GM21786 (cell line): ENCODE measurements at regions not wholly inside any gene's neighbourhood (a gene's known extent, or its start where the extent isn't known, plus 50 kb on each side); places are given as distances from the start of the nearest gene placed in this dataset.
"Not testable (repeated sequence)": the region's sequence is repeated elsewhere in the genome, so short reads cannot be mapped to it uniquely, and the experiment has no call there.

Source experiments
- ATAC-seq: cut with Tn5 transposase; IDR thresholded peaks from one replicate; pipeline ENCODE4 v1.9.1; 2021; ENCODE audit not compliant: unreplicated experiment

DNA sequence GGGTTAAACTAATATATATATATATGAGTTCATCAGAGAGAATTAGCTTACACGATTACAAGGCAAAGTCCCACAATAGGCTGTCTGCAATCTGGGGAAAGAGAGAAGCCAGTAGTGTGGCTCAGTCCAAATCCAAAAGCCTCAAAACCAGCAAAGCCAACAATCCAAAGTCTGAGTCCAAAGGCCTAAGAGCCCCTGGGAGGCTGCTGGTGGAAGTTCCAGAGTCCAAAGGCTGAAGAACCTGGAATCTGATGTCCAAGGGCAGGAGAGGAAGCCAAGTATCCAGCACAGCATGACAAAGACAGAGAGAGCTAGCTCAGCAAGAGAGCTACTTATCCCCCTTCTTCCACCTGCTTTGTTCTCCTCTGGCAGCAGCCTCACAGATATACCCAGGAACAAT lies 274.7 kb upstream of the ID4 start:
- ATAC-seq: no peak

DNA sequence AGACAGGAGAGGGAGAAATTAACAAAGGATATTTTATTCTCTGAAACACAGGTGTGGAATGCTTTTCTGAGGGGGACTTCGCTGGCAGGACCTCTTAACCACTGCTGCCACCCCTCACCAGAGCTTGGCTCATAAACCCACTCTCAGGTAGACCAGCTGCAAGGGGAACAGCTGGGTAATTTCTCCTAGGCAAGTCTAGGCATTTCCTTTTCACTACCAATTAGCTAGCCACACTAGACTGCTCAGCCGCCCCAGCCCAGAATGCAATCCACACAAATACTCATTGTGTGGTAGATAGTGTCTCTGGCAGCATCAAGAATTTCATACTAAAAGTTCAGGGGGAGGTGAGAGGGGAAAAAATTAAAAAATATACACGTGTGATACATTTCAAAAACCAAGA lies 267.6 kb upstream of the ID4 start:
- ATAC-seq: no peak

DNA sequence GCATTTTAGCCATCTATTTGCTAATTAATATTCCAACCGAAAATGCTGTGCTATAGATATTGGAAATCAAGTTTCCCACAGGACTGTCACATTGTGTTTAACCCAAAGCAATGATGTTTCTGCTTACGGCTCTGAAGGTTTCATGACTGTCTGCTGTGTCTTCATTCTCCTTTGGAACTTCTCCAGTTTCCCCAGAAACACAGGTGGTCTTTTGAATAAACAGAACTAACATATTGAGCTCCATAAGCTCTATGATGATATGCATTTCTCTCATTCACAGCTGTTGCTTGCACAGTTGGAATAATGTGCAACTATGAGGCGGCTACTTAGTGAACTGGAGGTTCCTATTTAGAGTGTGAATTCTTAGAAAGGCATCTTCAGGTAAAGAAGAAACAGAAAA lies 266.0 kb upstream of the ID4 start:
- no peak for ATAC-seq

DNA sequence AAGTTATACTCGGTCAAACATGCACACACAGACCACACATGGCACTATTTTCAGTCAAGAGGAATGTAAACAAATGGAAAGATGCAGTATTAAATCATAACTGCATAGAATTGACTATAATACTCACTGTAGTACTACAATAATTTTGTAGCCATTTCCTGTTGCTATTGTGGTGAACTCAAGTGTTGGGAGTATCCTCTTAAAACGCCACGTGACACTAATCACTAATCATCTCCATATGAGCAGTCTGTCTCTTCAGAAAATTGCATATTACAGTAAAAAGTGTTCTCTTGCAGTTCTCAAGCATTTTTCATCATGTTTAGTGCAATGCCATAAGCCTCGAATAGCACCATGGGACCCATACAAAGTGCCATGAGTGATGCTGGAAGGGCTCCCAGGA lies 258.7 kb upstream of the ID4 start:
- no peak for ATAC-seq

DNA sequence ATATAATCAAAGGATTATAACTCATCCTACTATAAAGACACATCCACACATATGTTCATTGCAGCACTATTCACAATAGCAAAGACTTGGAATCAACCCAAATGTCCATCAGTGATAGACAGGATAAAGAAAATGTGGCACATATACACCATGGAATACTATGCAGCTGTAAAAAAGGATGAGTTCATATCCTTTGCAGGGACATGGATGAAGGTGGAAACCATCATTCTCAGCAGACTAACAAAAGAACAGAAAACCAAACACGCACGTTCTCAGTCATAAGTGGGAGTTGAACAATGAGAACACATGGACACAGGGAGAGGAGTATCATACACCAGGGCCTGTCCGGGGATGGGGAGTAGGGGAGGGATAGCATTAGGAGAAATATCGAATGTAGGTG lies 253.0 kb upstream of the ID4 start:
- ATAC-seq: not testable (repeated sequence)

DNA sequence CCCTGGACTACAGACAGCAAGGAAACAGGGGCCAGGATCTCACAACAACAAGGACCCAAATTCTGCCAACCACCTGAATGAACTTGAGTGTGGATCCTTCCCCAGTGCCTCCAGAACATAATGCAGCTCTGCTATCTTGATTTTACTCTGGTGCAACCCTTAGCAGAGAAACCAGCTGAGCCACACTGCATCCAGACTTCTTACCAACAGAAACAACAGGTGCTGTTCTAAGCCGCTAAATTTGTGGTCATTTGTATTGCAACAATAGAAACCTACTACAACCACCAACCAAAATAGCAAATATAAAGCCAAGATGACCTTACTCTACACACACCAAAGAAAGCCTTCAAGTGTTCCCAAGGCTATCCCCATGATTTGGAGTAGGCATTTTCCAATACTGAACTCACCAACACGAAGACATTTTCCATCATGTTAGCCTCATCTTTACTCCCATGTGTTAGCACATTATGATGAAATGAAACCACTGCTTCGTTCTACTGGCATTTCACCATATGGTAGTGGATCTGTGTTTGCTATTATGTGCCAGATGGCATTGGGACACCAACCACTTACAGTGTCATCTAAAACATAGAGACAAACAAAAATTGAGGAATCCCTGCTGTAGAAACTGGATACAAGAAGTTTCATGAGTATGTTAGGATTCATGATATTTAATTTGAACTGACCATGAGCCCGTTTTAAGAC lies 249.8 kb upstream of the ID4 start:
- no peak for ATAC-seq

DNA sequence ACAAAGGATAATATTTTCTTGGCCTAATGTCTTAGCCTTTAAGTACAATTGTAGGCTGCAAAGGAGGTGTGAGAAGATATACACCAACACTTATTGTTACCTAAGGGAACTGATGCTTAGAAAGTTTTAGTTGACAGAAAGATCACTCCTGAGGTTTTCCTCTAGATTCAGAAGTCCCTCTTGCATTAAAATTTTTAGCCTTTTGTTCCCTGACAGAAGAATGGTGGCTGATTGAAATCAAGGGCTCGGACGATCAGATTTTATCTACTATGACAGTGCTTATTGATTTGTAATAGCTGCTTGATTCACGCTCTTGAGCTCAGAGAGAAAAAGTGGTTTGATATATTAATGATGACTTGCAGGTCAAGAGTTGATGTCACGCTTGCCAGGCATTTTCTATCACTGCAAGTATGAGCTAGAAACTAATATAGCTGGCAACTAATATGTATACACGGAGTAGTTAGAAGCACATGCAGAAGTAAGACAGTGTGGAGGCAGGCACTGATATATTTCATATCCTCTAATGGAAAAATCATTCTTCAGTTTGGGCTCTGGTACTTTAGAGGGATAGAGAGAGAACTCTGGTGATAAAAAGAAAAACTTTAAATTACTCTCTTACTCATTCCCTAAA lies 246.6 kb upstream of the ID4 start:
- ATAC-seq: no peak

DNA sequence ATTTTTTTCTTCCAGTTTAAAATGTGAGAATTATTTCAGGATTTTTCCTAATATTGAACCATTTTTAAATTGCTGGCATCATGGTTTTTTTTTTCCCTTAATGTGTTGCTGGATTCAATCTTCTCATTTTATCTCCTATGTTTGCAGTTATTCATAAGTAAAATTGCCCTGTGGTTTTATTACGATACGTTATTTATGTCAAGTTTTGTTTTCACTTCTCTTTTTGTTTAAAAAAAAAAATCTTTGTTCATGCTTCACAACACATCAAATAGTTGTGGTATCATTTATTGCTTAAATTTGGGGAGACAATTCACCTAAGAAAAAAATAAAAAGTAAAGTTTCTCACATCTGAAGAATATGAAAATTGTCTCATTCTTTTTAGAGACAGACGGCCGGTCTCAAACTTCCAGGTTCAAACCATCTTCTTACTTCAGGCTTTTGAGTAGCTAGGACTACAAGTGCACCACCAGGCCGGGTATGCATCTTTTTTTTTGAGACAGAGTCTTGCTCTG lies 239.3 kb upstream of the ID4 start:
- ATAC-seq: no peak

DNA sequence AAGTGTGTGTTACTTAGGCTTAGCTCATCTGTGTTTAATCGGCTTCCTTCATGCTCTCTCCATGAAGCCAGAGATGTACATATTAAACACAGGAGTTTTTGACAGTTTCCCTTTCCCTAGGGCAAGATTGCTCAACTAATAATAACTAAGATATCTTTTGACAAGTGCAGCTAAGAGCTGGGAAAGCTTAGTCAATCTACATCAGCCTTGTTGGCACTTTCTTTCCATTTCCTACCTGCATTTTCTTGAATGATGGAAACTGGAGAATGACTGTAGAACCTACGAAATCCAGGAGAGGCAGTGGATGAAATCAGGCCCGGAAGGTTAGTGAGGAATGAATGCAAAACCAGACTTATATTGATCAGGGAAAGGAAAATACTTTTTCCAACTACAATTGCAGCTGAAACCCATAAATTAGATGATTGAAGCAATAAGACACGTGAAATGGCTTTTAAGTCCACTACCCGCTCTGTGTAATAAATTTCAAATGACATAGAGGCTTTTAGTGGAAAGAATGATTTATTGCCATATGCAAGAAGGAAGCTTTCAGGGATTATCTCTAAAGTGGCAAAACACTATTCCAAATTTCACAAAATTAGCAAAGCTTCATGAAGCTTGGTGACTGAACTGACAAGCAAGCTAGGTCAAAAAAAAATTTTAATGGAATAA lies 237.2 kb upstream of the ID4 start:
- no peak for ATAC-seq

DNA sequence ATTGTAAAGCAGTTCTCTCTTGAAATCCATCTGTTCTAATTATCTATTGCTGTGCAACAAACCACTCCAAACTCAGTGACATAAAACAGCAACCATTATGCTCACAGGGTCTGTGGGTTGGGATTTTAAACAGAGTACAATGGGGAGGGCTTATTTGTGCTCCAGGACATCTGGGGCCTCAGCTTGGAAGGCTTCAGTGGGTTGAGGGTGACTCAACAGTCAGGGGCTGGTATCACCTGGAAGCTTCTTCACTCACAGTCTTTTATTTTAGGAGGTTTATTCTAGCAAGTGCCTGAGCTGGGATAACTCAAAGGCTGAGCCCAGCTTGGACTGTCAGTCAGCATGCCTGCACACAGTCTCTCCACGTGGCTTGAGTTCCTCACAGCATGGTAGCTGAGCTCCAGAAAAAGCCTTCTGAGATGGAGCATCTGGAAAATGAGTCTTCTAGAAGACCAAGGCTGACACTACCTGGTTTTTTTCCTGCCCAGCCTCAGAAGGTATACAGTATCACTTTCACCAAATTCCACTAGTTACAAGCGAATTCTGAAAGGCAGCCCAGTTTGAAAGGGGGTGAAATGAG lies 234.6 kb upstream of the ID4 start:
- no peak for ATAC-seq

DNA sequence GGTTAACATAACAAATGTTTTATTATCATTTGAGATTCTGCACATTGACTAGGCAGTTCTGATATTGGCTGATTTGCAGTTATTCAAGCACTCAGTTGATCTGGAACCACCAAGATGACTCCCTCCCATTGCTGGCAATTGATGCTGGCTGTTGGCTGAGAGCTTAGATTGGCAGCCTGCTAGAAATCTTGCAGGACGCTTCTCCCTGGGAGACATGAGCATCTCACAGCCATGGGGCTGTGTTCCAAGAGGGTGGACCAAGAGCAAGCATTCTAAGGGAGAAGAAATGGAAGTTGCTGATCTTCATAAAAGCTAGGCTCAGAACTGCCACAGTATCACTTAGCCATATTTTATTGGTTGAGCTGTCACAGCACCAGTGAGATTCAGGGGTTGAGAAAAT lies 233.4 kb upstream of the ID4 start:
- ATAC-seq: no peak

DNA sequence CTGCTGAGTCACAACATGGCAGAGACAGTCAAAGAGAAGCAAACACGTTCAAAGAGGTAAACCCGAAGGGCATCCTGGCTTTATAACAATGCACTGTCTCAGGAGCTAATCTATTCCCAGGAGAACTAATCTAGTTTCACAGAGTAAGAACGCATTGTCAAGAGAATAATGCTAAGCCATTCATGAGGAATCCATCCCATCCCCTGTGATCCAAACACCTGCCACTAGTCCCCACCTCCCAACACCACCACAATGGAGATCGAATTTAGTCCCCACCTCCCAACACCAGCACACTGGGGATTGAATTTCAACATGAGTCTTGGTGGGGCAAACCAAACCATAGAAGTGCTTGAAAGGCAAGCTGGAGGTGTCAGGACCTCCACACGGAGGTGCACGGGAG lies 231.5 kb upstream of the ID4 start:
- no peak for ATAC-seq

DNA sequence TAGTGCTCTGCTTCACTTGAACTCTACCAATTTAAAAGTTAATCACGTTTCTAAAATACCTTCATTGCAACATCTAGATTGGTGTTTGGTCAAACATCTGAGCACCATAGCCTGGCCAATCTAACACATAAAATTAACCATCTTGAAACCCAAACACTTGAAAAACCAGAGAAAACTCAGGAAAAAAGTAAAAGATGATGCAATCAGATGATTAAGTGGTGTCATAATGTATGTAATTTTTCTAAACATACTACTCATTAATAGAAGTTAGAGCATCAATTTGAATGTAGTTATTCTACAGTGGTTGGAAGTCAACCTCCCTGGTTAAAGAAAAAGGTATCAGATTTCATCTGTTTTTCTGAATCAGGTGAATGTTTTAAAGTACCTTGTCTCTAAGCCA lies 228.6 kb upstream of the ID4 start:
- no peak for ATAC-seq

DNA sequence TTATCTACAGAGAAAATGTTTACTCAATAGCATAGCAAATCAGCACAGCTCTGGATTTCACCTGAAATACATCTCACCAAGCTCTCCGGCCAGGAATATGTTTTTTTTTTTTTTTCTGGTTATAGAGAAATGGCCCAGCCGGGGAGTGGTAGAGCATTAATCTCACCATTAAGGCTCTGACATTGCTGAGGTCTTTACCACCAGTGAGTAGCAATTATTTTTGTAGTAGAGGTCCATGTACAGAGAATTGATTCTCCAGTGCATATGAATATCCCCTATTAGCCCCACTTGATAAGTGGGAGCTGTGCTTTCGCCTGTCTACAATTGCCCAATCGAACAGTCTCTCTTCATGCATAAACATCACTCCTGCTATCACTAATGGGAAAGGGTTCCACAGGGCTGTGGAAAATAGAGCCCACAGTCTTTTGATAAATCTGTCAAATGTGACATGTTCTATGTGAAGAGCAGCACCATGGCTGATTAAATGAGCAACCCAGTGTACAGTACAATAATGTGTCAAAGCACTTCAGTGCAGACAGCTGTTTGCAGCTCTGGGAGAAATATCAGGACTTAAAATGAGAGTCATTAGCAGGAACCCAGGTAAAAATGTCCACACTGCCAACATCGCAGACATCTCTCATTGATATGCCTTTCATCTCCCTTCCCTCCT lies 227.1 kb upstream of the ID4 start:
- ATAC-seq: no peak

DNA sequence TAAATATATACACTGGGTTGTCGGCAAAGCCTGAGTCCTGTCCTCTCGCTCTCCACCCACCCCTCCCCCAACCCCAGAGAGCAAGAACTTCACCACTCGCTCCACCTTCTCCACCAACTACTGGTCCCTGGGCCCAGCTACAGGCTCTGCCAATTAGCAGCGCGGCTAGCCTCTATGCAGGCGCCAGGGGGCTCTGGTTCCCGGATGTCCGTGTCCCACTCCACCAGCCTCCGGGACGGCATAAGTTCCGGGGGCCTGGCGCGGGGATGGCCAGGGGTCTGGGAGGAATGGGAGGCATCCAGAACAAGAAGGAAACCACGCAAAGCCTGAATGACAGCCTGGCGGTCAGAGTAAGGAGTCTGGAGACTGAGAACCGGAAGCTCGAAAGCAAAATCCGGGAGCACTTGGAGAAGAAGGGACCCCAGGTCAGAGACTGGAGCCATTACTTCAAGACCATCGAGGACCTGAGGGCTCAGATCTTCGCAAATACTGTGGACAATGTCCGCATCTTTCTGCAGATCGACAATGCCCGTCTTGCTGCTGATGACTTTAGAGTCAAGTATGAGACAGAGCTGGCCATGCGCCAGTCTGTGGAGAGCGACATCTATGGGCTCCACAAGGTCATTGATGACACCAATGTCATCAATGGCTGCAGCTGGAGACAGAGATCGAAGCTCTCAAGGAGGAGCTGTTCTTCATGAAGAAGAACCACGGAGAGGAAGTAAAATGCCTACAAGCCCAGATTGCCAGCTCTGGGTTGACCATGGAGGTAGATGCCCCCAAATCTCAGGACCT lies 224.3 kb upstream of the ID4 start:
- ATAC-seq: not testable (repeated sequence)

DNA sequence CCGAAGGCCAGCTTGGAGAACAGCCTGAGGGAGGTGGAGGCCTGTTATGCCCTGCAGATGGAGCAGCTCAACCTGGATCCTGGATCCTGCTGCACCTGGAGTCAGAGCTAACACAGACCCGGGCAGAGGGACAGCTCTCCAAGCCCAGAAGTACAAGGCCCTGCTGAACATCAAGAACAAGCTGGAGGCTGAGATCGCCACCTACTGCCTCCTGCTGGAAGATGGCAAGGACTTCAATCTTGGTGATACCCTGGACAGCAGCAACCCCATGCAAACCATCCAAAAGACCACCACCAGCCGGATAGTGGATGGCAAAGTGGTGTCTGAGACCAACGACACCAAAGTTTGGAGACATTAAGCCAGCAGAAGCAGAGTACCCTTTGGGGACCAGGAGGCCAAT lies 223.5 kb upstream of the ID4 start:
- ATAC-seq: no peak

DNA sequence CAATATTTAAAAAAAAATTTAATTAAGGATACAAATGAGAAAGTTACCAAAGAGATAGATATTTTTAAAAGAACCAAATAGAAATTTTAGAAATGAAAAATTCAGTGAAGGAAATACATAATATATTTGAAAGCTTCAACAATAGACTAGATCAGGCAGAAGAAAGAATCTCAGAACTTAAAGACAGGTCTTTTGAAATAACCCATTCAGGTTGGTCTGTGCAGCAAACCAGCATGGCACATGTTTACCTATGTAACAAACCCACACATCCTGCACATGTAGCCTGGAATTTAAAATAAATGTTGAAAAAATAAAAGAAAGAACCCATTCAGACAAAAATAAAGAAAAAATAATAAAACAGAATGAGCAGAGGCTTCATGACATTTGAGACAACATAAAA lies 221.1 kb upstream of the ID4 start:
- ATAC-seq: no peak

DNA sequence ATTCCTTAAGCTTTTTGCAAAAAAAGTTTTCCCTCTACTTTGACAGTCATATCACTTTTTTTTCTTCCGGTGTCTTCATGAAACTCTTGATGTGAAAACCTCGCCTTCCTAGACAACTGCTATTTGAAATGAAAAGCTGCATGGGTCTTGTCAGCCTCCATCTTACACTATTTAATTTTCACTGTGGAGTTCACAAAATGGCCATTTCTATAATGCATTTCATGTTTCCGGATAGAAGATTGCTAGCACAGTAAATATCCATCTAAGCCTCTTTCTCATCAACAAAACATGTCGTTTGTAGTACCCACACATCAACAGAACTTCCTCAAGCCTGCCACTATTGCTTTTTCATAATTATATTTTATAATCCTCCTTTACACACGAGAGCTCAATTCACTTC lies 204.9 kb upstream of the ID4 start:
- ATAC-seq: no peak

DNA sequence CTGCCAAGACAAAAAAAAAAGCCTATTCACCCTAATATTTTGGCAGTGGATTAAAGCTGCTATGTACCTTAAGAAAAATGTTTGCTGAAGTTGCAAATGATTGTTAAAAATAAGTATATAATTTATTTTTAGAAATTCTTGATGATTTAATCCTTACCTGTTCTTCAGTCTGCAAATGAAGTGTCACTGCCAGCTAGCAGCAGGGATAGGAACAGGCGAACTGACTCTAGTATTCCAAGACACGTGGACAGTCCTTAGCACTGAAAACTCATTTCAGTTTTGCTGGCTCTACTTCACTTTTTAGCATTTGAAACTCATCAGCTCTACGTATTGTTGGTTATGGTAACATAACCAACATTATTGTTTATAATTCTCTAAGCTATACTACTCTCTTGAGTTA lies 204.4 kb upstream of the ID4 start:
- ATAC-seq: no peak

DNA sequence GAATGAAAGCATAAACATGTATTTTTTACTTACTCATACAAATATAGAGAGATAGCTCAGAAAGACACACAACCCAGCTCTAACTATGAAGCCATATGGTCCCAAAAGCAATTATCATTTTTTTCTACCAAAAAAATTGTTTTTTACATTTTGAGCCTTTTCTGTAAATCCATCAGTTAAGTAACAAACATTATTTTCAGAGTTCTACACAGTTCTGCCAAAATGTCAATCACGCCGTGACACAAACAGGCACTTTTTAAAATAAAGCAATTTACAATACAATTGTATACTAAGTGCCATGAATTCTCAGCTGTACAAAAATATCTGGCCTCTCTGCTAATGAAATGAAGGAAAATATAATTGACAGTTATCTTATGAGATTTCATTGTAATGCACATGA lies 201.4 kb upstream of the ID4 start:
- ATAC-seq: no peak

DNA sequence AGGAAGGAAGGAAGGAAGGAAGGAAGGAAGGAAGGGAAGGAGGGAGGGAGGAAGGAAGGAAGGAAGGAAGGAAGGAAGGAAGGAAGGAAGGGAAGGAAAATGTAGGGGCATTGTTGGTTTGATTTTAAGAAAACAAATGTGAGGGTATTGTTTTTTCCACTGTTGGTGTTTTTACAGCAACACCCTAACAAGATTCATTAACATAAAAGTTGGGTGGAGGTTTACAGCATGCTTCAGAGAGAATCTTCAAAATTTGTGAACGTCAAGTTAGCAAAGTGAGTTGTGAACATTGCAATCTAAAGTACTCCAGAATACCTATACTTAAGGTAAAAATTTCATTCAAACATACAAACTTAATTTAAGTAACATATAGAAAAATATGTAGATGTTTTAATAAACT lies 200.2 kb upstream of the ID4 start:
- ATAC-seq: no peak
